Mammary epithelial cell (primary cell): ENCODE measurements at regions not wholly inside any gene's neighbourhood (a gene's known extent, or its start where the extent isn't known, plus 50 kb on each side); places are given as distances from the start of the nearest gene placed in this dataset.

Experiments
- EZH2 ChIP-seq: IDR thresholded peaks from 2 replicates; pipeline ENCODE4 v1.6.1; 2012; ENCODE audit warnings: low read length, inconsistent platforms, borderline replicate concordance
- TF ChIP-seq, protein P1 (sequence below), 2 donors: IDR thresholded peaks in 1 of 2; conservative IDR thresholded peaks in 1 of 2; 2 replicates each; pipeline ENCODE4 v1.5.1; 2011 to 2012; ENCODE audit warnings: inconsistent platforms in 2 of 2, low read length in 2 of 2, mild to moderate bottlenecking in 2 of 2, control low read depth in 1 of 2, low read depth in 1 of 2; ENCODE audit not compliant: insufficient read depth in 1 of 2; ENCODE audit errors: extremely low read depth in 1 of 2

GRCh38 chr5:85605381-85605780, 1012.4 kb upstream of the COX7C start:
- TF ChIP-seq, protein P1, sequence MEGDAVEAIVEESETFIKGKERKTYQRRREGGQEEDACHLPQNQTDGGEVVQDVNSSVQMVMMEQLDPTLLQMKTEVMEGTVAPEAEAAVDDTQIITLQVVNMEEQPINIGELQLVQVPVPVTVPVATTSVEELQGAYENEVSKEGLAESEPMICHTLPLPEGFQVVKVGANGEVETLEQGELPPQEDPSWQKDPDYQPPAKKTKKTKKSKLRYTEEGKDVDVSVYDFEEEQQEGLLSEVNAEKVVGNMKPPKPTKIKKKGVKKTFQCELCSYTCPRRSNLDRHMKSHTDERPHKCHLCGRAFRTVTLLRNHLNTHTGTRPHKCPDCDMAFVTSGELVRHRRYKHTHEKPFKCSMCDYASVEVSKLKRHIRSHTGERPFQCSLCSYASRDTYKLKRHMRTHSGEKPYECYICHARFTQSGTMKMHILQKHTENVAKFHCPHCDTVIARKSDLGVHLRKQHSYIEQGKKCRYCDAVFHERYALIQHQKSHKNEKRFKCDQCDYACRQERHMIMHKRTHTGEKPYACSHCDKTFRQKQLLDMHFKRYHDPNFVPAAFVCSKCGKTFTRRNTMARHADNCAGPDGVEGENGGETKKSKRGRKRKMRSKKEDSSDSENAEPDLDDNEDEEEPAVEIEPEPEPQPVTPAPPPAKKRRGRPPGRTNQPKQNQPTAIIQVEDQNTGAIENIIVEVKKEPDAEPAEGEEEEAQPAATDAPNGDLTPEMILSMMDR (conservative IDR thresholded peaks at IDR 0.05 in 1 of 2, IDR thresholded peaks at IDR 0.05 in 1 of 2; ENCODE audit: extremely low read depth in 1 of 2, insufficient read depth in 1 of 2, low read depth in 1 of 2, low read length in 2 of 2) = no peak
- no peak for TF ChIP-seq EZH2
